ENCODE measurements at regions not wholly inside any gene's neighbourhood (a gene's known extent, or its start where the extent isn't known, plus 50 kb on each side); places are given as distances from the start of the nearest gene placed in this dataset.
"Not testable (repeated sequence)": the region's sequence is repeated elsewhere in the genome, so short reads cannot be mapped to it uniquely, and the experiment has no call there.

GRCh38 chr2:185274718-185275484 lies 463.7 kb upstream of the FSIP2 start:
- no peak for DNase-seq

GRCh38 chr2:185275979-185276378 lies 462.6 kb upstream of the FSIP2 start:
- DNase-seq: not testable (repeated sequence)

- no peak for DNase-seq
These were observed 459.8 kb upstream of the FSIP2 start for GRCh38 chr2:185278761-185279160.

- no peak for DNase-seq
These were observed 458.6 kb upstream of the FSIP2 start for GRCh38 chr2:185279999-185280398.

GRCh38 chr2:185284696-185285095 lies 453.9 kb upstream of the FSIP2 start:
- DNase-seq: no peak

- DNase-seq: not testable (repeated sequence)
These were observed 448.6 kb upstream of the FSIP2 start for GRCh38 chr2:185290012-185290411.

- no peak for DNase-seq
These were observed 447.5 kb upstream of the FSIP2 start for GRCh38 chr2:185291035-185291647.

GRCh38 chr2:185299867-185300266 lies 438.7 kb upstream of the FSIP2 start:
- no peak for DNase-seq

GRCh38 chr2:185306119-185306518 lies 432.5 kb upstream of the FSIP2 start:
- DNase-seq: no peak

GRCh38 chr2:185316383-185316782 lies 422.2 kb upstream of the FSIP2 start:
- DNase-seq: no peak

GRCh38 chr2:185318271-185318724 lies 420.3 kb upstream of the FSIP2 start:
- no peak for DNase-seq

- DNase-seq: no peak
These were observed 402.7 kb upstream of the FSIP2 start for GRCh38 chr2:185335879-185336278.

- no peak for DNase-seq
These were observed 401.6 kb upstream of the FSIP2 start for GRCh38 chr2:185337033-185337432.

- no peak for DNase-seq
These were observed 400.5 kb upstream of the FSIP2 start for GRCh38 chr2:185338104-185338503.

GRCh38 chr2:185347445-185347844 lies 391.2 kb upstream of the FSIP2 start:
- no peak for DNase-seq

GRCh38 chr2:185360776-185361175 lies 377.8 kb upstream of the FSIP2 start:
- no peak for DNase-seq

GRCh38 chr2:185372188-185372587 lies 366.4 kb upstream of the FSIP2 start:
- DNase-seq: no peak

- DNase-seq: no peak
These were observed 365.4 kb upstream of the FSIP2 start for GRCh38 chr2:185373229-185373628.

- DNase-seq: no peak
These were observed 363.7 kb upstream of the FSIP2 start for GRCh38 chr2:185374878-185375277.

- no peak for DNase-seq
These were observed 362.9 kb upstream of the FSIP2 start for GRCh38 chr2:185375731-185376130.

- DNase-seq: no peak
These were observed 357.0 kb upstream of the FSIP2 start for GRCh38 chr2:185381631-185382030.

- DNase-seq: no peak
These were observed 353.6 kb upstream of the FSIP2 start for GRCh38 chr2:185384822-185385560.

GRCh38 chr2:185388226-185388625 lies 350.4 kb upstream of the FSIP2 start:
- DNase-seq: no peak

GRCh38 chr2:185391543-185391942 lies 347.1 kb upstream of the FSIP2 start:
- no peak for DNase-seq

All from activated CD8-positive, alpha-beta memory T cell treated with anti-CD3 and anti-CD28 coated beads, Interleukin-2, amount 50 U/mL, for 48 hours (primary cell).